Fibroblast of lung (primary cell): ENCODE measurements at regions not wholly inside any gene's neighbourhood (a gene's known extent, or its start where the extent isn't known, plus 50 kb on each side); places are given as distances from the start of the nearest gene placed in this dataset.

Experiments
- DNase-seq, 2 donors: peaks; one replicate each; pipeline versions ENCODE4 v3.0.0 to v3.0.0-alpha.2; 2010; ENCODE audit warnings: low read depth in 2 of 2
- H2AFZ ChIP-seq: 2 replicates; pipeline ENCODE4 v1.5.1; 2012; ENCODE audit warnings: low read length, control low read depth, inconsistent platforms
- H3K27ac ChIP-seq: 2 replicates; pipeline ENCODE4 v1.5.1; 2011; ENCODE audit warnings: low read length, control low read depth; ENCODE audit not compliant: insufficient read depth
- H3K27me3 ChIP-seq: 2 replicates; pipeline ENCODE4 v1.5.1; 2011; ENCODE audit warnings: mild to moderate bottlenecking, low read length; ENCODE audit not compliant: control insufficient read depth, insufficient read depth
- H3K36me3 ChIP-seq: 2 replicates; pipeline ENCODE4 v1.5.1; 2011; ENCODE audit warnings: low read length; ENCODE audit not compliant: control insufficient read depth, insufficient read depth
- H3K4me1 ChIP-seq: 2 replicates; pipeline ENCODE4 v1.5.1; 2011; ENCODE audit warnings: low read length; ENCODE audit not compliant: control insufficient read depth, insufficient read depth; ENCODE audit errors: extremely low read depth
- H3K4me2 ChIP-seq: 2 replicates; pipeline ENCODE4 v1.5.1; 2011; ENCODE audit warnings: low read length, control low read depth; ENCODE audit not compliant: insufficient read depth; ENCODE audit errors: extremely low read depth
- H3K4me3 ChIP-seq, 4 experiments: fragments of 200-600 bp in 1 of 4; sonication (generic) in 1 of 4; replicated peaks in 1 of 4; 2 replicates each; pipeline ENCODE4 v1.5.1; 2011 to 2016; ENCODE audit warnings: low read length in 4 of 4, low read depth in 3 of 4, mild to moderate bottlenecking in 3 of 4, control low read depth in 2 of 4, inconsistent platforms in 1 of 4, mixed read lengths in 1 of 4; ENCODE audit not compliant: insufficient read depth in 1 of 4; ENCODE audit errors: control extremely low read depth in 1 of 4
- H3K79me2 ChIP-seq: 2 replicates; pipeline ENCODE4 v1.5.1; 2012; ENCODE audit warnings: mild to moderate bottlenecking, low read length, inconsistent platforms; ENCODE audit not compliant: control insufficient read depth, insufficient read depth
- H3K9ac ChIP-seq: 2 replicates; pipeline ENCODE4 v1.5.1; 2011; ENCODE audit warnings: mild to moderate bottlenecking, low read length, control low read depth; ENCODE audit not compliant: insufficient read depth
- H3K9me3 ChIP-seq: 2 replicates; pipeline ENCODE4 v1.5.1; 2012; ENCODE audit warnings: low read depth, low read length; ENCODE audit not compliant: control insufficient read depth, insufficient read depth
- H4K20me1 ChIP-seq: 2 replicates; pipeline ENCODE4 v1.5.1; 2011; ENCODE audit warnings: low read length; ENCODE audit not compliant: control insufficient read depth, insufficient read depth; ENCODE audit errors: extremely low read depth
- EZH2 ChIP-seq: IDR thresholded peaks from 2 replicates; pipeline ENCODE4 v1.5.1; 2012; ENCODE audit warnings: low read length, control low read depth, mild to moderate bottlenecking; ENCODE audit errors: missing control alignments
- TF ChIP-seq, protein P1 (sequence below), 2 donors: IDR thresholded peaks in 1 of 2; conservative IDR thresholded peaks in 1 of 2; 1 replicate in 1 of 2; 2 replicates in 1 of 2; pipeline ENCODE4 v1.5.1; 2011 to 2012; ENCODE audit warnings: low read length in 2 of 2, control low read depth in 1 of 2, inconsistent platforms in 1 of 2, low read depth in 1 of 2, mild to moderate bottlenecking in 1 of 2

DNA sequence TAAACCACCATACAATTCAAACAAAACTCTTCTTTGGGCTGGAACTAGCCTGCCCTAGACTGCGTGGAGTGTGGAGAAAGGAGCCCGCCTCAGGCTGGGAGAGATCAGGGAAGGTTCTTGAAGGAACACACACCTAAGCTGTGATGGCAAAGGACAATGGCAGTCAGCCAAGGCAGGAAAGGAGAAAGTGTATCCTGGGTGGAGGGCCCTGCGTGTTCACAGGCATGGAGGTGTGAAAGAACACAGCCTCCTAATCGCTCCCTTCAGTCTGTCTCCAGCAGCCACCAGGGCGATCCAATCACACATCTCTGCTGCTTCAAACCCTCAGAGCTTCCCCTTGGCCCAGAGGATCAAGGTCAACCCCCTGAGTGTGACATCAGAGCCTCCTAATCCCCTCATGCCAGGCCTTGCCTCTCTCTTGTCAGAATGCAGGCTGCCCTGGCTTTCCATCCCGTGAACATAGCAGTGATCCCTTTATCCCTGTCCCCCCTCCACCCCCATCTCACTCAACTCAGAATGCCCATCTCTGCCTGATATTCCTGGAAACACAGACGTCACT, 173.0 kb downstream of the KATNIP start:
- Histone ChIP-seq H3K79me2 (no peaks in the 10 kb centered on the region), H3K36me3 (peaks cover 3% of the 10 kb centered on the region), H3K4me2 (no peak overlapping the region), H3K9ac (no peak overlapping the region), H3K9me3 (no peaks in the 10 kb centered on the region), H3K4me3 (no peak overlapping the region), H3K27ac (no peak overlapping the region), H4K20me1 (no peaks in the 10 kb centered on the region), H3K4me1 (peaks cover 8% of the 10 kb centered on the region), H2AFZ (no peak overlapping the region), H3K27me3 (no peaks in the 10 kb centered on the region)
- no peak for DNase-seq
- TF ChIP-seq, protein P1, sequence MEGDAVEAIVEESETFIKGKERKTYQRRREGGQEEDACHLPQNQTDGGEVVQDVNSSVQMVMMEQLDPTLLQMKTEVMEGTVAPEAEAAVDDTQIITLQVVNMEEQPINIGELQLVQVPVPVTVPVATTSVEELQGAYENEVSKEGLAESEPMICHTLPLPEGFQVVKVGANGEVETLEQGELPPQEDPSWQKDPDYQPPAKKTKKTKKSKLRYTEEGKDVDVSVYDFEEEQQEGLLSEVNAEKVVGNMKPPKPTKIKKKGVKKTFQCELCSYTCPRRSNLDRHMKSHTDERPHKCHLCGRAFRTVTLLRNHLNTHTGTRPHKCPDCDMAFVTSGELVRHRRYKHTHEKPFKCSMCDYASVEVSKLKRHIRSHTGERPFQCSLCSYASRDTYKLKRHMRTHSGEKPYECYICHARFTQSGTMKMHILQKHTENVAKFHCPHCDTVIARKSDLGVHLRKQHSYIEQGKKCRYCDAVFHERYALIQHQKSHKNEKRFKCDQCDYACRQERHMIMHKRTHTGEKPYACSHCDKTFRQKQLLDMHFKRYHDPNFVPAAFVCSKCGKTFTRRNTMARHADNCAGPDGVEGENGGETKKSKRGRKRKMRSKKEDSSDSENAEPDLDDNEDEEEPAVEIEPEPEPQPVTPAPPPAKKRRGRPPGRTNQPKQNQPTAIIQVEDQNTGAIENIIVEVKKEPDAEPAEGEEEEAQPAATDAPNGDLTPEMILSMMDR (conservative IDR thresholded peaks at IDR 0.05 in 1 of 2, IDR thresholded peaks at IDR 0.05 in 1 of 2; ENCODE audit: low read depth in 1 of 2, low read length in 2 of 2) = no peak
- no peak for TF ChIP-seq EZH2

GRCh38 chr16:27723711-27724481, 174.0 kb downstream of the KATNIP start:
- no peak overlapping the region for H3K4me2 ChIP-seq
- H3K4me1 ChIP-seq = peaks cover 8% of the 10 kb centered on the region
- H3K27me3 ChIP-seq = no peaks in the 10 kb centered on the region
- no peak overlapping the region for H3K27ac ChIP-seq
- no peaks in the 10 kb centered on the region for H3K79me2 ChIP-seq
- peaks cover 3% of the 10 kb centered on the region for H3K36me3 ChIP-seq
- no peaks in the 10 kb centered on the region for H4K20me1 ChIP-seq
- TF ChIP-seq, protein P1 (conservative IDR thresholded peaks at IDR 0.05 in 1 of 2, IDR thresholded peaks at IDR 0.05 in 1 of 2; ENCODE audit: low read depth in 1 of 2, low read length in 2 of 2) = no peak
- no peak for TF ChIP-seq EZH2
- no peak overlapping the region for H3K4me3 ChIP-seq
- no peak overlapping the region for H3K9ac ChIP-seq
- no peaks in the 10 kb centered on the region for H3K9me3 ChIP-seq
- H2AFZ ChIP-seq = no peak overlapping the region
- no peak for DNase-seq

GRCh38 chr16:27724482-27725235, 174.7 kb downstream of the KATNIP start:
- no peak for TF ChIP-seq EZH2
- TF ChIP-seq, protein P1 (conservative IDR thresholded peaks at IDR 0.05 in 1 of 2, IDR thresholded peaks at IDR 0.05 in 1 of 2; ENCODE audit: low read depth in 1 of 2, low read length in 2 of 2) = no peak
- DNase-seq = no peak
- Histone ChIP-seq H3K4me1 (peaks cover 9% of the 10 kb centered on the region), H2AFZ (no peak overlapping the region), H3K9ac (no peak overlapping the region), H3K27ac (no peak overlapping the region), H4K20me1 (no peaks in the 10 kb centered on the region), H3K27me3 (no peaks in the 10 kb centered on the region), H3K36me3 (peaks cover 3% of the 10 kb centered on the region), H3K4me2 (no peak overlapping the region), H3K79me2 (no peaks in the 10 kb centered on the region), H3K4me3 (no peak overlapping the region), H3K9me3 (no peaks in the 10 kb centered on the region)
